Esophagus muscularis mucosa (tissue), 3 donors: ENCODE measurements at regions not wholly inside any gene's neighbourhood (a gene's known extent, or its start where the extent isn't known, plus 50 kb on each side); places are given as distances from the start of the nearest gene placed in this dataset.

Source experiments
- CTCF ChIP-seq, 3 experiments: fragments of 200-600 bp in 2 of 3; fragments of 450-650 bp in 1 of 3; sonication (generic) in 2 of 3; IDR thresholded peaks; one replicate each; pipeline ENCODE4 v1.5.1; 2017 to 2019; ENCODE audit warnings: antibody characterized with exemption in 3 of 3, mild to moderate bottlenecking in 2 of 3, moderate library complexity in 1 of 3
- POLR2A ChIP-seq: fragments of 450-650 bp; IDR thresholded peaks from one replicate; pipeline ENCODE4 v1.6.1; 2017; ENCODE audit warnings: antibody characterized with exemption, moderate library complexity, mild to moderate bottlenecking, low read depth
- POLR2AphosphoS5 ChIP-seq, 2 donors: sonication (generic); formaldehyde crosslinking; IDR thresholded peaks; one replicate each; pipeline ENCODE4 v1.6.1; 2017; ENCODE audit warnings: antibody characterized with exemption in 2 of 2

DNA sequence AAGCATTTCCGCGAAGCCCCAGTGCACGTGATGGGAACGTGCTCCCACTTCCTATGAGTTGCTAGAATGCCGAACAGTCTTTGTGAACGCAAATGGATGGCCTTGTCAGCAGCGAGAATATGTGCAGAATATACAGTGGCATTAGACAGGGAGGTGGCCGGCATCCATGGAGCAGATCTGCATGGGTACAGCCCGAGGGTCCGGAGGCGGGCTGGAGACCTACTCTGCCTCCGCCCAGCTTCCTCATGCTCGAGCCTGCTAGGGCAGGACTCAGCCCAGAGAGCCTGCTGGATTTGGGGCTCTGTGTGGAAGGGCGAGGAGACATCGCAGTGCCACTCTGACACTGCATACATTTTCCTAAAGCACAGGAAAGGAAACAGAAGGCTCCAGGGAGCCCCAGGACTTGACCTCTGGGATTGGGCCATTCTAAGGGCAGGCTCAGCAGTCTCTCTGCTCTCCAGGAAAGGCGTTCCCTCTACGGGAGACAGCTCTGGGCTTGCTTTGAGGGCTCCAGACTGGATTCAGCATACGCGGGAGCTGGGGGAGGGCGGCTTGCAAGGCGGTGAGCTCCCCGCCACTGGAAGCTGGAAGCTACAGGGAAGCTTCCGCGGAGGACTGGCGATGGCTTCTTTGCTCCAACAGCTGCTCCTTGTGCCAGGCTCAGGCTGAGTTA is 55.9 kb upstream of the UQCRFS1 start:
- TF ChIP-seq CTCF (IDR thresholded peaks at IDR 0.05), result no peak
- TF ChIP-seq POLR2A, result no peak
- no peak for TF ChIP-seq POLR2AphosphoS5 (IDR thresholded peaks at IDR 0.05)
